GM10248 (cell line): ENCODE measurements at regions not wholly inside any gene's neighbourhood (a gene's known extent, or its start where the extent isn't known, plus 50 kb on each side); places are given as distances from the start of the nearest gene placed in this dataset.

Experiments used
- CTCF ChIA-PET: fragments of 300-600 bp; sonication (Branson Sonifier 250); formaldehyde crosslinking; extraction: SDS; loops from one replicate; lab custom pipeline; 2021; ENCODE audit warnings: antibody characterized with exemption; lab: Yijun Ruan, JAX
- POLR2A ChIA-PET: fragments of 350-650 bp; sonication (Branson Sonifier 250); formaldehyde crosslinking; extraction: SDS; loops from one replicate; lab custom pipeline; 2020; ENCODE audit warnings: antibody characterized with exemption; lab: Yijun Ruan, JAX
- DNase-seq: peaks from one replicate; pipeline ENCODE4 v3.0.0; 2012; ENCODE audit errors: extremely low spot score
- CTCF ChIP-seq: IDR thresholded peaks from 2 replicates; pipeline ENCODE4 v1.5.1; 2012; ENCODE audit warnings: mild to moderate bottlenecking, low read depth; ENCODE audit errors: extremely low read depth, missing control alignments, control extremely low read depth

GRCh38 chrY:13094904-13095600, 190.4 kb downstream of the DDX3Y start:
- ChIA-PET CTCF (no interaction called here), POLR2A (no interaction called here)
- no peak for DNase-seq
- TF ChIP-seq CTCF = no peak

DNA sequence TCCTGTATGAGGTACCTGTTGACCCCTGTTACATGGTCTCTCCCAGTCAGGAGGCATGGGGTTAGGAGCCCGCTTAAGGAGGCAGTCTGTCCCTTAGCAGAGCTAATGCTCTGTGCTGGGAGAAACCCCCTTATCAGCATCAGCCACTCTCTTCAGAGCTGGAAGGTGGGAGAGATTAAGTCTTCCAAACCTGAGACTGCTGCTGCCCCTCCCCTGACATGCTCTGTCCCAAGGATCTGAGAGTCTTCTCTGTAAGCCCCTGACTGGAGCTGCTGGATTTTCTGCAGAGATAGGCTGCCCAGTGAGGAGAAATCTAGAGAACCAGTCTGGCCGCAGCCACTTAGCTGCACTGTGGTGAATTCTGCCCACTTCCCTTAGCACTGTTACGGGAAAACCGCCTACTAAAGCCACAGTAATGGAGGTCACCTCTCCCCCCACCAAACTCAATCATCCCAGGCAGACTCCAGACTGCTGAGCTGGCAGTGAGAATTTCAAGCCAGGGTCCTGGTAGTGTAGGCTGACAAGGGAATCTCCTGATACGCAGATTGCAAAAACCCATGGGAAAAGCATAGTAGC, 222.3 kb downstream of the DDX3Y start:
- ChIA-PET CTCF (no interaction called here), POLR2A (no interaction called here)
- DNase-seq = no peak
- TF ChIP-seq CTCF = no peak

GRCh38 chrY:13127476-13127875, 222.8 kb downstream of the DDX3Y start:
- no peak for DNase-seq
- ChIA-PET POLR2A (no interaction called here), CTCF (no interaction called here)
- no peak for TF ChIP-seq CTCF

GRCh38 chrY:13149148-13149547, 244.5 kb downstream of the DDX3Y start:
- POLR2A ChIA-PET = no interaction called here

GRCh38 chrY:13167698-13168097, 263.0 kb downstream of the DDX3Y start:
- no peak for DNase-seq
- CTCF ChIA-PET = interaction anchor here (0.9 kb wide), 1 partner anchor 13 kb away, joined by 3 read pairs; no protein-coding TSS in a partner anchor
- POLR2A ChIA-PET = no interaction called here
- TF ChIP-seq CTCF = no peak

More at GRCh38 chrY:13149148-13149547, 244.5 kb downstream of the DDX3Y start:
- CTCF ChIA-PET = no interaction called here
- no peak for TF ChIP-seq CTCF
- DNase-seq = no peak

GRCh38 chrY:13168257-13168656, 263.6 kb downstream of the DDX3Y start:
- TF ChIP-seq CTCF = no peak
- DNase-seq = no peak
- CTCF ChIA-PET = no interaction called here
- POLR2A ChIA-PET = no interaction called here
